BJ (cell line): ENCODE measurements at regions not wholly inside any gene's neighbourhood (a gene's known extent, or its start where the extent isn't known, plus 50 kb on each side); places are given as distances from the start of the nearest gene placed in this dataset.

Experiments used
- CTCF ChIA-PET: fragments of 350-600 bp; formaldehyde crosslinking; extraction: SDS; loops from one replicate; lab custom pipeline; 2021; ENCODE audit warnings: antibody characterized with exemption, inconsistent platforms; lab: Yijun Ruan, JAX
- POLR2A ChIA-PET: fragments of 300-600 bp; sonication (Branson Sonifier 250); formaldehyde crosslinking; extraction: SDS; loops from one replicate; lab custom pipeline; 2021; ENCODE audit warnings: antibody characterized with exemption; lab: Charles Lee
- DNase-seq: peaks from one replicate; pipeline ENCODE4 v3.0.0-alpha.2; 2011; ENCODE audit warnings: low read depth
- H3K27me3 ChIP-seq: 2 replicates; pipeline ENCODE4 v1.6.0; 2011; ENCODE audit warnings: low read length; ENCODE audit not compliant: control insufficient read depth, insufficient read depth
- H3K36me3 ChIP-seq: 2 replicates; pipeline ENCODE4 v1.5.1; 2011; ENCODE audit warnings: low read length; ENCODE audit not compliant: control insufficient read depth, insufficient read depth
- H3K4me3 ChIP-seq: 2 replicates; pipeline ENCODE4 v1.5.1; 2011; ENCODE audit warnings: low read depth, mild to moderate bottlenecking, control low read depth, low read length
- TF ChIP-seq, protein P1 (sequence below): IDR thresholded peaks from 2 replicates; pipeline ENCODE4 v1.5.1; 2011; ENCODE audit warnings: low read depth, mild to moderate bottlenecking, control low read depth, inconsistent platforms, low read length, moderate library complexity; ENCODE audit not compliant: insufficient read depth

DNA sequence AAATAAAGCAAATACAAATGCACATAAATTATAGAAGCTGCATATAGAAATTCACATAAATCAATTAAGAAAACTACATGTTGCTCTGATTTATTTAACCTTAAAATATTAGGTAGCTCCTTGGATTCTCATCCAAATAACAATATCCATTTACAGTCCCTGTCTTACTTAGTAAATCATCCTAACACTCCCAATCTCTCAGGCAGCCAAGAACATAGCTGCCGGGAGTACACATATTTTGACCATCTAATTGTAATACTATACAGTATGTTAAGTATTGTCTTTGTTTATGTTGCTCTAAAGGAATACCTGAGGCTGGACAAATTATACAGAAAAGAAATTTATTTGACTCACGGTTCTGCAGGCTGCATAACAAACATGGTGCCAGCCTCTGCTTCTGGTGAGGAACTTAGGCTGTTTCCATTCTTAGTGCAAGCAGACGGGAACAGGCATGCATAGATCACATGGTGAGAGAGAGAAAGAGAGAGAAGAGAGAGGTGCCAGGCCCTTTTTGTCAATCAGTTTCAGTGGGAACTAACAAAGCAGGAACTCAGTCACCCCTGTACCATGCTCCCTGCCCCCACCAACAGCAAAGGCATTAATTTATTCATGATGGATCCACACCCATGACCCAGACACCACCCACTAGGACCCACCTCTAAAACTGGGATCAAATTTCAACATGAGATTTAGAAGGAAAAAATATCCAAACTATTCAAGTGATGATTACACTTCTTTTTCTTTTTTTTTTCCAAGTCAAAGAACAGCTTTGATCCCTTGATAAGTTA is 614.8 kb upstream of the TECRL start:
- TF ChIP-seq, protein P1, sequence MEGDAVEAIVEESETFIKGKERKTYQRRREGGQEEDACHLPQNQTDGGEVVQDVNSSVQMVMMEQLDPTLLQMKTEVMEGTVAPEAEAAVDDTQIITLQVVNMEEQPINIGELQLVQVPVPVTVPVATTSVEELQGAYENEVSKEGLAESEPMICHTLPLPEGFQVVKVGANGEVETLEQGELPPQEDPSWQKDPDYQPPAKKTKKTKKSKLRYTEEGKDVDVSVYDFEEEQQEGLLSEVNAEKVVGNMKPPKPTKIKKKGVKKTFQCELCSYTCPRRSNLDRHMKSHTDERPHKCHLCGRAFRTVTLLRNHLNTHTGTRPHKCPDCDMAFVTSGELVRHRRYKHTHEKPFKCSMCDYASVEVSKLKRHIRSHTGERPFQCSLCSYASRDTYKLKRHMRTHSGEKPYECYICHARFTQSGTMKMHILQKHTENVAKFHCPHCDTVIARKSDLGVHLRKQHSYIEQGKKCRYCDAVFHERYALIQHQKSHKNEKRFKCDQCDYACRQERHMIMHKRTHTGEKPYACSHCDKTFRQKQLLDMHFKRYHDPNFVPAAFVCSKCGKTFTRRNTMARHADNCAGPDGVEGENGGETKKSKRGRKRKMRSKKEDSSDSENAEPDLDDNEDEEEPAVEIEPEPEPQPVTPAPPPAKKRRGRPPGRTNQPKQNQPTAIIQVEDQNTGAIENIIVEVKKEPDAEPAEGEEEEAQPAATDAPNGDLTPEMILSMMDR, result no peak
- Histone ChIP-seq H3K36me3 (no peaks in the 10 kb centered on the region), H3K27me3 (no peaks in the 10 kb centered on the region), H3K4me3 (no peak overlapping the region)
- no peak for DNase-seq
- ChIA-PET POLR2A (no interaction called here), CTCF (no interaction called here)

DNA sequence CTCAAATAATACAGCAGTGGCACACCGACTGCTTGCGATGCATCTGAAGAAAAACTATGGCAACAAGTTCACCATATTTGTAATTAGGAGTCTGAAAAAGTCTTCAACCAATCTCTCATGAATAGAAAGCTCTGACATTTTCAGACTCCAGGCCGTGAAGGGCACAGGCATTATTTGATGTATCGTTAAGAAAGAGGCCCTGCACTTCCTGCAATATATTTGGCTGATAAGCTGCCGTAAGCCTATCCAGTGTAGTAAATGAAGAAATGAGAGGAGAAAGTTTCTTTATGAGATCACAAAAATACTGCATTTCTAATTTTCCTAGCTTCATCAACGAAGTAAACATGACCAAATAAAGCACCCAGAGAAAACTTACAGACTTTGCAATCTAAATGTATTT is 613.8 kb upstream of the TECRL start:
- TF ChIP-seq, protein P1, result no peak
- Histone ChIP-seq H3K36me3 (no peaks in the 10 kb centered on the region), H3K27me3 (no peaks in the 10 kb centered on the region), H3K4me3 (no peak overlapping the region)
- DNase-seq, result no peak
- POLR2A ChIA-PET, result no interaction called here
- CTCF ChIA-PET, result no interaction called here

- DNase-seq, result no peak
- CTCF ChIA-PET, result no interaction called here
- Histone ChIP-seq H3K36me3 (no peaks in the 10 kb centered on the region), H3K27me3 (no peaks in the 10 kb centered on the region), H3K4me3 (no peak overlapping the region)
- TF ChIP-seq, protein P1, result no peak
- POLR2A ChIA-PET, result no interaction called here
Measured at GRCh38 chr4:65021737-65022136, 612.5 kb upstream of the TECRL start.

DNA sequence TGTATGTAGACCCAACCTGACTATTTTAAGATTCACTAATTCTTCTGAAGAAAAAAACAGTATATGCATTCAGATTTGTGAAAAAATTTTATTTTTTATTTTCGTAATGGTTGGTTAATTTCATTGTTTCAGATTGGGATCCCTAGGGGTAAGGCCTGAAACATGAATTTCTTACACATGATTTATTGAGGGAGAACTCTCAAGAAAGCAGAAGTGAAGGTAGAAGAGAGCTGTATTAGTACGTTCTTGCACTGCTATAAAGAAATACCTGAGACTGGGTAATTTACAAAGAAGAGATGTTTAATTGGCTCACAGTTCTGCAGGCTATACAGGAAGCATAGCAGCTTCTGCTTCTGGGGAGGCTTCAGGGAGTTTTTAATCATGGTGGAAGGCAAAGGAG is 611.9 kb upstream of the TECRL start:
- POLR2A ChIA-PET, result no interaction called here
- CTCF ChIA-PET, result no interaction called here
- DNase-seq, result no peak

DNA sequence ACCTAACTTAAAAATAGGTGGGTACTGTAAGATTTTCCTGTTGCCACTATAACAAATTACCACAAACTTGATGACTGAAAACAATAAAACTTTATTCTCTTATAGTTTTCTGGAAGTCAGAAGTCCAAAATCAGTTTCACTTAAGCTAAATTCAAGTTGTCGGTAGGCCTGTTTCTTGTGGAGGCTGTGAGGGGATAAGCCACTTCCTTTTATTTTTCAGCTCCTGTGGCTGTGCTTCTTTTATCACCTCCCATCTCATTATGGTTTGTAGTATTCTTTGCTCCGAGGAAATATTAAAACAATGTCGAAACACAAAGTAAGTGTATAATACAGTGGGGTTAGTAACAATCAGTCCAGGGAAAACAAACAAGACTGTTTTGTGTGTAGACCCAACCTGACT is 610.5 kb upstream of the TECRL start:
- POLR2A ChIA-PET, result no interaction called here
- no peak for DNase-seq
- no peak overlapping the region for H3K4me3 ChIP-seq
- CTCF ChIA-PET, result no interaction called here
- H3K27me3 ChIP-seq, result no peaks in the 10 kb centered on the region
- TF ChIP-seq, protein P1, result no peak
- no peaks in the 10 kb centered on the region for H3K36me3 ChIP-seq

More for the DNA sequence above, 611.9 kb upstream of the TECRL start:
- H3K36me3 ChIP-seq, result no peaks in the 10 kb centered on the region
- TF ChIP-seq, protein P1, result no peak
- H3K27me3 ChIP-seq, result no peaks in the 10 kb centered on the region
- H3K4me3 ChIP-seq, result no peak overlapping the region
